ENCODE measurements at regions not wholly inside any gene's neighbourhood (a gene's known extent, or its start where the extent isn't known, plus 50 kb on each side); places are given as distances from the start of the nearest gene placed in this dataset.

- in situ Hi-C loops (cut with HindIII; ENCODE audit: low pct_unique_long_range_greater_than_20kb, low sequenced_read_pairs), result no loop called here
- DNase-seq (ENCODE audit: low read depth), result no peak
Measured at GRCh38 chr10:15462253-15462897, 91.3 kb upstream of the FAM171A1 start.

GRCh38 chr10:15461353-15462108, 90.4 kb upstream of the FAM171A1 start:
- in situ Hi-C loops (cut with HindIII; ENCODE audit: low pct_unique_long_range_greater_than_20kb, low sequenced_read_pairs), result no loop called here
- DNase-seq (ENCODE audit: low read depth), result peak; percentile 57

- no peak for DNase-seq (ENCODE audit: low read depth)
- in situ Hi-C loops (cut with HindIII; ENCODE audit: low pct_unique_long_range_greater_than_20kb, low sequenced_read_pairs), result no loop called here
Measured at GRCh38 chr10:15460661-15461060, 89.6 kb upstream of the FAM171A1 start.

- DNase-seq (ENCODE audit: low read depth), result no peak
- in situ Hi-C loops (cut with HindIII; ENCODE audit: low pct_unique_long_range_greater_than_20kb, low sequenced_read_pairs), result no loop called here
Measured at GRCh38 chr10:15459218-15459617, 88.1 kb upstream of the FAM171A1 start.

- DNase-seq (ENCODE audit: low read depth), result no peak
- in situ Hi-C loops (cut with HindIII; ENCODE audit: low pct_unique_long_range_greater_than_20kb, low sequenced_read_pairs), result no loop called here
Measured at GRCh38 chr10:15457382-15457781, 86.3 kb upstream of the FAM171A1 start.

GRCh38 chr10:15455456-15455855, 84.4 kb upstream of the FAM171A1 start:
- in situ Hi-C loops (cut with HindIII; ENCODE audit: low pct_unique_long_range_greater_than_20kb, low sequenced_read_pairs), result no loop called here
- DNase-seq (ENCODE audit: low read depth), result no peak

GRCh38 chr10:15453926-15454325, 82.8 kb upstream of the FAM171A1 start:
- in situ Hi-C loops (cut with HindIII; ENCODE audit: low pct_unique_long_range_greater_than_20kb, low sequenced_read_pairs), result no loop called here
- no peak for DNase-seq (ENCODE audit: low read depth)

GRCh38 chr10:15453457-15453856, 82.4 kb upstream of the FAM171A1 start:
- in situ Hi-C loops (cut with HindIII; ENCODE audit: low pct_unique_long_range_greater_than_20kb, low sequenced_read_pairs), result no loop called here
- DNase-seq (ENCODE audit: low read depth), result no peak

- DNase-seq (ENCODE audit: low read depth), result no peak
- in situ Hi-C loops (cut with HindIII; ENCODE audit: low pct_unique_long_range_greater_than_20kb, low sequenced_read_pairs), result no loop called here
Measured at GRCh38 chr10:15452545-15452944, 81.5 kb upstream of the FAM171A1 start.

- DNase-seq (ENCODE audit: low read depth), result no peak
- in situ Hi-C loops (cut with HindIII; ENCODE audit: low pct_unique_long_range_greater_than_20kb, low sequenced_read_pairs), result no loop called here
Measured at GRCh38 chr10:15451137-15452094, 80.3 kb upstream of the FAM171A1 start.

GRCh38 chr10:15448598-15448997, 77.5 kb upstream of the FAM171A1 start:
- DNase-seq (ENCODE audit: low read depth), result no peak
- in situ Hi-C loops (cut with HindIII; ENCODE audit: low pct_unique_long_range_greater_than_20kb, low sequenced_read_pairs), result no loop called here

- no peak for DNase-seq (ENCODE audit: low read depth)
- in situ Hi-C loops (cut with HindIII; ENCODE audit: low pct_unique_long_range_greater_than_20kb, low sequenced_read_pairs), result no loop called here
Measured at GRCh38 chr10:15445006-15445390, 73.9 kb upstream of the FAM171A1 start.

- DNase-seq (ENCODE audit: low read depth), result no peak
- in situ Hi-C loops (cut with HindIII; ENCODE audit: low pct_unique_long_range_greater_than_20kb, low sequenced_read_pairs), result no loop called here
Measured at GRCh38 chr10:15444105-15445005, 73.3 kb upstream of the FAM171A1 start.

- in situ Hi-C loops (cut with HindIII; ENCODE audit: low pct_unique_long_range_greater_than_20kb, low sequenced_read_pairs), result no loop called here
- no peak for DNase-seq (ENCODE audit: low read depth)
Measured at GRCh38 chr10:15442056-15442455, 71.0 kb upstream of the FAM171A1 start.

- no peak for DNase-seq (ENCODE audit: low read depth)
- in situ Hi-C loops (cut with HindIII; ENCODE audit: low pct_unique_long_range_greater_than_20kb, low sequenced_read_pairs), result no loop called here
Measured at GRCh38 chr10:15440204-15440711, 69.2 kb upstream of the FAM171A1 start.

GRCh38 chr10:15439341-15439842, 68.3 kb upstream of the FAM171A1 start:
- in situ Hi-C loops (cut with HindIII; ENCODE audit: low pct_unique_long_range_greater_than_20kb, low sequenced_read_pairs), result no loop called here

GRCh38 chr10:15436696-15437095, 65.6 kb upstream of the FAM171A1 start:
- no peak for DNase-seq (ENCODE audit: low read depth)
- in situ Hi-C loops (cut with HindIII; ENCODE audit: low pct_unique_long_range_greater_than_20kb, low sequenced_read_pairs), result no loop called here

More at GRCh38 chr10:15439341-15439842, 68.3 kb upstream of the FAM171A1 start:
- peak; percentile 14 for DNase-seq (ENCODE audit: low read depth)
